ENCODE measurements at regions not wholly inside any gene's neighbourhood (a gene's known extent, or its start where the extent isn't known, plus 50 kb on each side); places are given as distances from the start of the nearest gene placed in this dataset.

GRCh38 chr7:88387368-88387767, 80.7 kb upstream of the STEAP4 start:
- Histone ChIP-seq H3K27ac (no peak overlapping the region), H3K36me3 (no peaks in the 10 kb centered on the region), H3K9me3 (no peaks in the 10 kb centered on the region), H3K4me3 (no peak overlapping the region), H3K27me3 (no peaks in the 10 kb centered on the region), H3K4me1 (no peaks in the 10 kb centered on the region)
- intact Hi-C loops (cut with DNase I): no loop called here
- no peak for TF ChIP-seq CTCF (IDR thresholded peaks at IDR 0.05)
- no peak for TF ChIP-seq POLR2A (IDR thresholded peaks at IDR 0.05)
- no peak for DNase-seq
- WGBS, 2 donors: 64 to 76% methylated on average over 3 of the region's 3 CpGs

- intact Hi-C loops (cut with DNase I): no loop called here
- Histone ChIP-seq H3K27ac (no peak overlapping the region), H3K36me3 (no peaks in the 10 kb centered on the region), H3K27me3 (no peaks in the 10 kb centered on the region), H3K9me3 (no peaks in the 10 kb centered on the region), H3K4me1 (no peaks in the 10 kb centered on the region), H3K4me3 (no peak overlapping the region)
- 31 to 33% methylated on average over 3 of the region's 3 CpGs for WGBS, 2 donors
- DNase-seq: no peak
- TF ChIP-seq CTCF (IDR thresholded peaks at IDR 0.05) (no peak), POLR2A (IDR thresholded peaks at IDR 0.05) (no peak)
Observed at GRCh38 chr7:88386665-88387156, 80.0 kb upstream of the STEAP4 start.

GRCh38 chr7:88377434-88377833, 70.7 kb upstream of the STEAP4 start:
- no peak for DNase-seq
- no peak for TF ChIP-seq POLR2A (IDR thresholded peaks at IDR 0.05)
- TF ChIP-seq CTCF (IDR thresholded peaks at IDR 0.05): no peak
- Histone ChIP-seq H3K27me3 (no peaks in the 10 kb centered on the region), H3K27ac (no peak overlapping the region), H3K4me1 (no peaks in the 10 kb centered on the region), H3K36me3 (no peaks in the 10 kb centered on the region), H3K4me3 (no peak overlapping the region), H3K9me3 (no peaks in the 10 kb centered on the region)
- WGBS, 2 donors: 45% methylated on average over 1 of the region's 1 CpG; no CpG with 5 or more reads in 1 of the 2 donors
- intact Hi-C loops (cut with DNase I): no loop called here

- no peaks in the 10 kb centered on the region for H3K9me3 ChIP-seq
- no peak overlapping the region for H3K27ac ChIP-seq
- TF ChIP-seq CTCF (IDR thresholded peaks at IDR 0.05) (no peak), POLR2A (IDR thresholded peaks at IDR 0.05) (no peak)
- intact Hi-C loops (cut with DNase I): no loop called here
- no peak for DNase-seq
- WGBS, 2 donors: 79 to 87% methylated on average over 4 of the region's 4 CpGs
- no peaks in the 10 kb centered on the region for H3K4me1 ChIP-seq
- no peak overlapping the region for H3K4me3 ChIP-seq
- H3K27me3 ChIP-seq: no peaks in the 10 kb centered on the region
- H3K36me3 ChIP-seq: no peaks in the 10 kb centered on the region
Observed at GRCh38 chr7:88368686-88369085, 62.0 kb upstream of the STEAP4 start.

- H3K9me3 ChIP-seq: no peaks in the 10 kb centered on the region
- intact Hi-C loops (cut with DNase I): no loop called here
- TF ChIP-seq POLR2A (IDR thresholded peaks at IDR 0.05): no peak
- TF ChIP-seq CTCF (IDR thresholded peaks at IDR 0.05): no peak
- 87 to 93% methylated on average over 1 of the region's 1 CpG for WGBS, 2 donors
- no peaks in the 10 kb centered on the region for H3K4me1 ChIP-seq
- H3K27me3 ChIP-seq: no peaks in the 10 kb centered on the region
- no peak for DNase-seq
- no peak overlapping the region for H3K4me3 ChIP-seq
- no peaks in the 10 kb centered on the region for H3K36me3 ChIP-seq
- no peak overlapping the region for H3K27ac ChIP-seq
Observed at GRCh38 chr7:88366845-88367244, 60.2 kb upstream of the STEAP4 start.

All from esophagus squamous epithelium (tissue), 5 donors.